ENCODE measurements at regions not wholly inside any gene's neighbourhood (a gene's known extent, or its start where the extent isn't known, plus 50 kb on each side); places are given as distances from the start of the nearest gene placed in this dataset.

DNA sequence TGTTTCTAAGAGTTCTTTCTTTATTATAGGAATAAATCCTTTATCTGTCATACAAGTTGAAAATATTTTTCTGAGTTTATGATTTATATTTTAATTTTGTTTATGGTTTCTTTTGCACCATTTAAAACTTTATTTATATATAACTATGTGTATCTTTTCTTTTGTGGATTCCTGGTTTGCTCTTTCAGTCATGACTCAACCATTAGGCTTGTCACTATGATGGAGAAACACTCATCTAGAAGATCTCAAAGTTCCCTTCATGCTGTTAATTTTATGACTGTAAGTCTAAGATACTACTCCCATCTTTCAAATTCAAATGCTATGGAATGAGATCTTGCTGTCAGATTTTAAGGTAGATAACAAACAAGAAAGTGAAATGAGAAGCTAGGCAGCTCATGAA, 199.5 kb downstream of the INHBA start:
- no peak for TF ChIP-seq OSR1 (CRISPR knock-in tag; IDR thresholded peaks at IDR 0.05)
- TF ChIP-seq ARNTL (CRISPR knock-in tag; IDR thresholded peaks at IDR 0.05; ENCODE audit: borderline replicate concordance, low read depth) = no peak
- no peak for TF ChIP-seq ZNF8 (CRISPR knock-in tag; IDR thresholded peaks at IDR 0.05)
- TF ChIP-seq RARB (CRISPR knock-in tag; IDR thresholded peaks at IDR 0.05) = no peak

Measured in SK-N-SH treated with all-trans-retinoic acid at 6 μM for 48 hours (cell line).